ENCODE measurements at regions not wholly inside any gene's neighbourhood (a gene's known extent, or its start where the extent isn't known, plus 50 kb on each side); places are given as distances from the start of the nearest gene placed in this dataset.

- Histone ChIP-seq H2AK5ac (ENCODE audit: insufficient read length, low read length) (no peak overlapping the region), H3K56ac (ENCODE audit: insufficient read length, low read depth, low read length) (no peak overlapping the region), H2BK12ac (ENCODE audit: insufficient read length, low read depth, low read length) (no peak overlapping the region), H2BK15ac (ENCODE audit: low read depth, low read length) (no peak overlapping the region), H3K4me2 (ENCODE audit: insufficient read depth, insufficient read length, low read length) (no peak overlapping the region), H4K91ac (ENCODE audit: insufficient read length, low read depth, low read length) (no peak overlapping the region), H3K9ac (ENCODE audit: extremely low read depth, insufficient read length, low read length) (no peak overlapping the region), H3T11ph (ENCODE audit: low read length) (no peak overlapping the region), H3K4me1 (ENCODE audit: insufficient read depth, low read length) (no peaks in the 10 kb centered on the region), H3K18ac (ENCODE audit: insufficient read length, low read depth, low read length) (no peak overlapping the region), H3K27ac (ENCODE audit: insufficient read length, low read depth, low read length) (no peak overlapping the region), H4K20me1 (ENCODE audit: control insufficient read depth, insufficient read depth, insufficient read length) (no peaks in the 10 kb centered on the region), H2BK120ac (ENCODE audit: low read depth, low read length, poor library complexity, severe bottlenecking) (no peak overlapping the region), H3K27me3 (ENCODE audit: insufficient read depth, low read length) (no peaks in the 10 kb centered on the region), H2BK5ac (ENCODE audit: insufficient read length, low read length) (no peak overlapping the region), H3K23ac (ENCODE audit: insufficient read length, low read depth, low read length) (no peak overlapping the region), H3K79me1 (ENCODE audit: insufficient read depth, low read depth, low read length, poor library complexity, severe bottlenecking) (no peaks in the 10 kb centered on the region), H3K9me3 (ENCODE audit: control insufficient read depth, low read depth, low read length) (no peaks in the 10 kb centered on the region), H3K23me2 (ENCODE audit: insufficient read length, low read depth, low read length, poor library complexity, severe bottlenecking) (no peaks in the 10 kb centered on the region), H3K4ac (ENCODE audit: low read depth, low read length) (no peak overlapping the region), H3K79me2 (ENCODE audit: insufficient read depth, low read length) (no peaks in the 10 kb centered on the region), H3K14ac (ENCODE audit: insufficient read depth, low read length) (no peak overlapping the region), H4K8ac (replicated peaks; ENCODE audit: insufficient read length, low read depth, low read length) (no peak overlapping the region), H4K5ac (ENCODE audit: insufficient read length, low read depth, low read length) (no peak overlapping the region), H2AFZ (ENCODE audit: low read length) (no peak overlapping the region), H2BK20ac (ENCODE audit: low read depth, low read length, poor library complexity, severe bottlenecking) (no peak overlapping the region)
- peak; percentile 17 for DNase-seq
- Mint-ChIP-seq H3K27ac (peak overlapping the region in 2 of 3 experiments; percentile 46 to 89; a peak in 3 of 7 replicates), H3K4me1 (peaks cover 44 to 53% of the 10 kb centered on the region in 2 experiments), H3K9me3 (no peaks in the 10 kb centered on the region; a peak in 1 of 5 replicates), H3K4me3 (no peak overlapping the region; a peak in 1 of 5 replicates), H3K36me3 (ENCODE audit: insufficient read depth in 1 of 3, low read depth in 3 of 3) (no peaks in the 10 kb centered on the region), H3K27me3 (ENCODE audit: low read depth) (peaks cover 24% of the 10 kb centered on the region)
- no peak for TF ChIP-seq CTCF (conservative IDR thresholded peaks at IDR 0.05)
- no CpG with 5 or more reads among the region's 15 CpGs for WGBS (ENCODE audit: extremely low coverage, insufficient read length, low lambda C conversion rate)
Observed at GRCh38 chr3:127408022-127408683, 120.3 kb upstream of the PRR20G start.
